ENCODE measurements at regions not wholly inside any gene's neighbourhood (a gene's known extent, or its start where the extent isn't known, plus 50 kb on each side); places are given as distances from the start of the nearest gene placed in this dataset.

DNA sequence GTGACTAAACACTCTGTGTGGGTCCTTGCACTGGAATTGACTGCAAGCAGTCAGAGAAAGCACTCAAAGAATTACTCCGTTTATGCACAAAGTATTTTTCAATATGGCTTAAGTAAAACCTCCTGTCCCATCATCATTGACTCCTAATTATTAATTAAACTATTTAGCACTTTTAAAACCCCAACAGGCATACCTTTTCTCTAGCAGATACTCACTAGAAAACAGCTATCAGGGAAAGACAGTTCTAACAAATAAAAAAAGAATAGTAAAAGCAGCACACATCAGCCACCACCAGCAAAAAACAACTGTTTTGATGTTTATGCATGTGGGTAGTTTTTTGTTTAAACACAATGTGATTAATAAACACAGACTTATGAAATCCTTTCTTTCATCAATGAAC is 66.2 kb upstream of the GYPA start:
- DNase-seq (ENCODE audit: extremely low read depth in 1 of 4, low spot score in 3 of 4) = no peak
- BruUV-seq (replicated peaks) = no TSS peak
- Histone ChIP-seq H3K4me1 (replicated peaks in 1 of 2; ENCODE audit: control insufficient read depth in 2 of 2, insufficient read depth in 2 of 2, low read length in 2 of 2) (no peaks in the 10 kb centered on the region), H2AFZ (ENCODE audit: low read depth, low read length) (no peak overlapping the region), H4K20me1 (replicated peaks; ENCODE audit: control insufficient read depth, insufficient read depth, low read length) (no peaks in the 10 kb centered on the region), H3K4me3 (no peak overlapping the region), H3K79me2 (ENCODE audit: control insufficient read depth, insufficient read depth, low read length) (no peaks in the 10 kb centered on the region), H3K9ac (ENCODE audit: insufficient read depth in 1 of 2, low read depth in 2 of 2, low read length in 2 of 2) (no peak overlapping the region), H3K9me3 (replicated peaks; ENCODE audit: control insufficient read depth, insufficient read depth, low read depth, low read length) (no peaks in the 10 kb centered on the region), H3K27me3 (ENCODE audit: control insufficient read depth in 2 of 2, insufficient read depth in 2 of 2, low read length in 2 of 2) (no peaks in the 10 kb centered on the region), H3K9me1 (ENCODE audit: control insufficient read depth, insufficient read depth, low read length) (no peaks in the 10 kb centered on the region), H3K36me3 (ENCODE audit: control insufficient read depth, insufficient read depth, low read length) (no peaks in the 10 kb centered on the region), H3K27ac (ENCODE audit: extremely low read depth, low read depth, low read length) (no peak overlapping the region), H3K4me2 (ENCODE audit: insufficient read depth, low read length) (no peak overlapping the region)
- intact Hi-C loops (cut with micrococcal nuclease) (no loop called here), in situ Hi-C loops (cut with MboI) (no loop called here)
- FAIRE-seq = no peak
- ChIA-PET POLR2A (no interaction called here), CTCF (ENCODE audit: low intra/inter-chr PET ratio) (no interaction called here)
- no peak for ATAC-seq
- no peak for TF ChIP-seq KLF10 (CRISPR knock-in tag; IDR thresholded peaks at IDR 0.05)
- no peak for TF ChIP-seq THRAP3 (IDR thresholded peaks at IDR 0.05; ENCODE audit: borderline replicate concordance)
- TF ChIP-seq ADNP (tag; IDR thresholded peaks at IDR 0.05) = no peak
- TF ChIP-seq TAF15 (IDR thresholded peaks at IDR 0.05; ENCODE audit: low read depth, low read length) = no peak
- TF ChIP-seq, protein P1, sequence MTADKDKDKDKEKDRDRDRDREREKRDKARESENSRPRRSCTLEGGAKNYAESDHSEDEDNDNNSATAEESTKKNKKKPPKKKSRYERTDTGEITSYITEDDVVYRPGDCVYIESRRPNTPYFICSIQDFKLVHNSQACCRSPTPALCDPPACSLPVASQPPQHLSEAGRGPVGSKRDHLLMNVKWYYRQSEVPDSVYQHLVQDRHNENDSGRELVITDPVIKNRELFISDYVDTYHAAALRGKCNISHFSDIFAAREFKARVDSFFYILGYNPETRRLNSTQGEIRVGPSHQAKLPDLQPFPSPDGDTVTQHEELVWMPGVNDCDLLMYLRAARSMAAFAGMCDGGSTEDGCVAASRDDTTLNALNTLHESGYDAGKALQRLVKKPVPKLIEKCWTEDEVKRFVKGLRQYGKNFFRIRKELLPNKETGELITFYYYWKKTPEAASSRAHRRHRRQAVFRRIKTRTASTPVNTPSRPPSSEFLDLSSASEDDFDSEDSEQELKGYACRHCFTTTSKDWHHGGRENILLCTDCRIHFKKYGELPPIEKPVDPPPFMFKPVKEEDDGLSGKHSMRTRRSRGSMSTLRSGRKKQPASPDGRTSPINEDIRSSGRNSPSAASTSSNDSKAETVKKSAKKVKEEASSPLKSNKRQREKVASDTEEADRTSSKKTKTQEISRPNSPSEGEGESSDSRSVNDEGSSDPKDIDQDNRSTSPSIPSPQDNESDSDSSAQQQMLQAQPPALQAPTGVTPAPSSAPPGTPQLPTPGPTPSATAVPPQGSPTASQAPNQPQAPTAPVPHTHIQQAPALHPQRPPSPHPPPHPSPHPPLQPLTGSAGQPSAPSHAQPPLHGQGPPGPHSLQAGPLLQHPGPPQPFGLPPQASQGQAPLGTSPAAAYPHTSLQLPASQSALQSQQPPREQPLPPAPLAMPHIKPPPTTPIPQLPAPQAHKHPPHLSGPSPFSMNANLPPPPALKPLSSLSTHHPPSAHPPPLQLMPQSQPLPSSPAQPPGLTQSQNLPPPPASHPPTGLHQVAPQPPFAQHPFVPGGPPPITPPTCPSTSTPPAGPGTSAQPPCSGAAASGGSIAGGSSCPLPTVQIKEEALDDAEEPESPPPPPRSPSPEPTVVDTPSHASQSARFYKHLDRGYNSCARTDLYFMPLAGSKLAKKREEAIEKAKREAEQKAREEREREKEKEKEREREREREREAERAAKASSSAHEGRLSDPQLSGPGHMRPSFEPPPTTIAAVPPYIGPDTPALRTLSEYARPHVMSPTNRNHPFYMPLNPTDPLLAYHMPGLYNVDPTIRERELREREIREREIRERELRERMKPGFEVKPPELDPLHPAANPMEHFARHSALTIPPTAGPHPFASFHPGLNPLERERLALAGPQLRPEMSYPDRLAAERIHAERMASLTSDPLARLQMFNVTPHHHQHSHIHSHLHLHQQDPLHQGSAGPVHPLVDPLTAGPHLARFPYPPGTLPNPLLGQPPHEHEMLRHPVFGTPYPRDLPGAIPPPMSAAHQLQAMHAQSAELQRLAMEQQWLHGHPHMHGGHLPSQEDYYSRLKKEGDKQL (CRISPR knock-in tag; IDR thresholded peaks at IDR 0.05; ENCODE audit: borderline replicate concordance) = no peak
- TF ChIP-seq ZC3H4 (CRISPR knock-in tag; IDR thresholded peaks at IDR 0.05; ENCODE audit: borderline replicate concordance) = no peak
- TF ChIP-seq TBP (optimal IDR thresholded peaks at IDR 0.05; ENCODE audit: low read depth, low read length) = no peak
- no peak for TF ChIP-seq KAT2B (IDR thresholded peaks at IDR 0.05; ENCODE audit: low read depth, low read length)
- TF ChIP-seq HSF4 (CRISPR knock-in tag; IDR thresholded peaks at IDR 0.05; ENCODE audit: borderline replicate concordance) = no peak
- no peak for TF ChIP-seq ZNF785 (CRISPR knock-in tag; IDR thresholded peaks at IDR 0.05)
- TF ChIP-seq SNIP1 (IDR thresholded peaks at IDR 0.05; ENCODE audit: low read depth) = no peak
- WGBS (ENCODE audit: insufficient coverage, low coverage, missing lambda C conversion rate) = 8% methylated on average over 1 of the region's 1 CpG
